GM19397 (cell line): ENCODE measurements at regions not wholly inside any gene's neighbourhood (a gene's known extent, or its start where the extent isn't known, plus 50 kb on each side); places are given as distances from the start of the nearest gene placed in this dataset.

Experiments used
- ATAC-seq: cut with Tn5 transposase; IDR thresholded peaks from one replicate; pipeline ENCODE4 v1.9.1; 2021; ENCODE audit warnings: mild to moderate bottlenecking, moderate library complexity; ENCODE audit not compliant: unreplicated experiment

DNA sequence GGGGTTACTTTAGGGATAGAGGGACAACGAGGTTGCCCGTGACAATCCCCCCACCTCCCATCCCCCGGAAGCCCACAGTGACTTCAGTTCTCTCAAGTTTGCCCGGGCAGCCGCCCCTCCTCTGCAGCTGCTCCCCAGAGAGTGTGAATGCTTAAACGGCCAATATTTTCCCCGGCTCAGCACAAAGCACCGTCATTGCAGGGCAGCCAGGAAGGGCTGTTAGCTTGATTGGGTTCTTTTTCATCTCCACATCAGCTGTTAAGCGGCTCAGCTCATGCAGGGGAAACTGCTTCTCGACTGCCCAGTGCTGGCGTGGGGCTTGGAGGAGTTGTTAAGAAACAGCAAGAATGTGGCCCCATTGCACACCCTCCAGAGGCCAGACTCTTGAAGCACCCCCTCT, 120.5 kb upstream of the NCOR2 start:
- ATAC-seq, result no peak

DNA sequence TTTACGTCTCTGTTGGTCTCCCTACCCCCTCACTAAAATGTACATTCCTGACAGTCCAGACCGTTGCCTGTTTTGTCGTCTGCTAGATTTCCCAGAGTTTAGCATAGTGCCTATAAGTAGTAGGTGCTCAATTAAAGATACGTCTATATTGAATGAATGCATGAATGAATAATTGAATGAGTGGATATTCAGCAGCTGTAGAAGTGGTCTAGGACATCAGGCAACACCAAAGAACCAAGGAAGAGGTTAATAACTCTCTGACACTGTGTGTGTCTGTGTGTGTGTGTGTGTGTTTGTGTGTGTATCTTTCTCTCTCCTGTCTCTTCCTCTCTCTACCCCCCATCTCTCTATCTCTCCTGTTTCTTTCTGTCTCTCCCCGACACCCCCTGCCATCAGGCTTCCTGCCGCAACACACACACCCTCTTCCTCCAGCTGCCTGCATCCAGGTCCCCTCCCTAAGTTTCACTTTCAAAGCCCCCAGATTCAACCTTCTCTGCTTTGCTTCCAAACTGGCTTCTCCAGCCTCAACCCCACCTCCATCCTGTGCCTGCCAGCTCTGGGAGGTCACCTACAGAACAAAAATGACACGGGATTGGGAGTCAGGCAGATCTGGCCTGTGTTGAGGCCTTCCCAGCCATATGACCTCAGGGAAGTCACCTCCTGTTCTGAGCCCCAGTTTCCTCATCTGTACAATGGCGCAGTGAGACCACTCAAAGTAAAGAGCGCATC, 119.9 kb upstream of the NCOR2 start:
- ATAC-seq, result no peak

- ATAC-seq, result no peak
Measured at GRCh38 chr12:124686370-124687173, 119.2 kb upstream of the NCOR2 start.

DNA sequence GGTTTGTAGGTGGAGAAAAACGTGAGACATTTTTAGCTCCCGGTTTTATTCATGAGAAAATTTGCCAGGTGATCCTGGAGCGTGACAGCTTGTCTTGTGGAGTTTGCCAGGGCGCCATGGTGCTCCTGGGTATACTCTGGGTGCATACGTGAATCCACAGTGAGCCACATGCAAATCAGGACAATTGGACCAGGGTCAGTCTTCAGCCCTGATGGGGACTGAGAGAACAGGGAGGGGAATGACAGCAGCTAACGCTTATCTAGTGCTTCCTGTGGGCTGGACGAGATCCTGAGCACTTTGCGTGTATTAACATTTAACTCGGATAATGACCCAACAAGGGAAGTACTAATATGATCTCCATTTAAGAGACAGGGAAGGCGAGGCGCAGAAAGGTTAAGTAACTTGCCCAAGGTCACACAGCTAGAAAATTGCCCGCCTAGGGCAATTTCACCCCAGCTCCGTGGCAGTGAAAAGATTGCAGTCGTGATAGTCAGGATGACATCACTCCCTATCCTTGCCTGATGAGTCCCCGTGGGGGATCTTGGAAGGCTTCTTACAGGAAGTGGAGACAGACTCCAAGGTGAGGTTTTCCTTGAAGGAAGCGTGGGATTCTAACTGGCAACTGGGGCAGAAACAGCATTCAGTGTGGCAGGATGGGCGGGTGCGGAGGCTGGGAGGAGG, 118.4 kb upstream of the NCOR2 start:
- no peak for ATAC-seq

- no peak for ATAC-seq
Measured at GRCh38 chr12:124684971-124685688, 117.7 kb upstream of the NCOR2 start.

GRCh38 chr12:124684496-124684895, 117.1 kb upstream of the NCOR2 start:
- ATAC-seq, result no peak

DNA sequence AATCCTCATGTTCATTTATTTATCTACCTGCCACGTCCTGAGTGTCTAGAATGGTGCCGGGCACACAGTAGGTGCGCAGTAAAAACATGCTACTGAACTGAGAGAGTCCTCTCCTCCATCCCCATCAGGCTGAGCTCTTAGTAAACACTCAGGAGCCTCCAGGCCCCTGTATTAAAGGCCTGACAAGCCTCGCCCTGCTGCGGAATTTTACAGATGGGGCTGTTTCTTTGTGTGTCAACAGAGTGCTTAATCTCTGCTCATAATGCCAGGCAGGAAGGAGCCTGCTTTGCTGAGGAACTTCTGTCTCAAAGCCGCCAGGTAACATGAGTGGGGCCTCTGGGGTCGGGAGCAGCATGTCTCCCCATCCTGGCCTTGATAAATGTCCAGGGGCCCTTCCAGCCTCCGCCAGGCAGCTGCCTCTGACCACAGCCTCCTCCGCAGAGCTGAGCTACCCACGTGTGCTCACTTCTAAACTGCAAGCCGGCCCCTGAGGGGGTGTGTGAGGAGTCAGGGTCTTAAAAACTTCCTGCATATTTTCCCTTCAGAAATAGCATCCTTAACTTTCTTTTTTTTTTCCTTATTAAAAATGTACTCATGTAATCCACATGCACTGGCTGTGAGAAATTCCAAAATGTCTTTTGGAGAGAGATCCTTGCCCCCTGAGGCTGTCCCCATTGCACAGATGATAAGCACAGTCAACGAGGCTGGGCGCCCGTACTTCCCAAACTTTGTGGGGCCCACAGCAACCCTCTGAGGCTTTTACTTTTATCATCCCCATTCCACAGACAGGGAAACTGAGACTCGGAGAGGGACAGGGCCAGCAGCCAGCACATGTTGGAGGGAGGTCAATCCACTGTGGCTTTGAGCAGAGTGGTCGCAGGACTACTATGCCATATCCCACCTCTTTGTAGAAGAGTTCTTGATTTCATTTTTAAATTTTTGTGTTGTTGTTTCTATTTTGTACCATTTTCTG, 116.0 kb upstream of the NCOR2 start:
- no peak for ATAC-seq

- no peak for ATAC-seq
Measured at GRCh38 chr12:124682425-124683151, 115.2 kb upstream of the NCOR2 start.

DNA sequence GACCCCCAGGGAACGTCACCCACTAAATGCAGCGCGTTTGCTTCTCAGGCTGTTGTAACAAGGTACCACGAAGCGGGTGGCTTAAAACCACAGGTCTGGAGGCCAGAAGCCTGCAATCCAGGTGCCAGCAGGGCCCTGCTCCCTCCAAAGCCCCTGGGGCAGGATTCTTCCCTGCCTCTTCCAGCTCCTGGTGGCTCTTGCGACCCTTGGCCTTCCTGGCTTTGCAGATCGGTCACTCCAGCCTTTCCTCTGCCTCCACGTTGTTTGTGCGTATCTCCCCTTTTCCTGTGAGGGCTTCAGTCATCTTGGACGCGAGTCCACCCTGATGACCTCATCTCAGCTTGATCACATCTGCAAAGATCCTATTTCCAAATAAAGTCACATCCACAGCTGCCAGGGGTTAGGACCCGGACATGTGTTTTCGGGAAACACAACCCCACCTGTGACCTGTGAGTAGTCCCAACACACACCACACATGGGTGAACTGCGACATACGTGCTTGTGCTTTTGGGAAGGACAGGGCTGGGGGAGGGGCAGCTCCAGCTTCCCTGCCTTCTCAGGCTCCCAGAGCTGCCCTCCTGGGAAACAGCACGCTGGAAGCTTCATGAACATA, 114.5 kb upstream of the NCOR2 start:
- ATAC-seq, result no peak

DNA sequence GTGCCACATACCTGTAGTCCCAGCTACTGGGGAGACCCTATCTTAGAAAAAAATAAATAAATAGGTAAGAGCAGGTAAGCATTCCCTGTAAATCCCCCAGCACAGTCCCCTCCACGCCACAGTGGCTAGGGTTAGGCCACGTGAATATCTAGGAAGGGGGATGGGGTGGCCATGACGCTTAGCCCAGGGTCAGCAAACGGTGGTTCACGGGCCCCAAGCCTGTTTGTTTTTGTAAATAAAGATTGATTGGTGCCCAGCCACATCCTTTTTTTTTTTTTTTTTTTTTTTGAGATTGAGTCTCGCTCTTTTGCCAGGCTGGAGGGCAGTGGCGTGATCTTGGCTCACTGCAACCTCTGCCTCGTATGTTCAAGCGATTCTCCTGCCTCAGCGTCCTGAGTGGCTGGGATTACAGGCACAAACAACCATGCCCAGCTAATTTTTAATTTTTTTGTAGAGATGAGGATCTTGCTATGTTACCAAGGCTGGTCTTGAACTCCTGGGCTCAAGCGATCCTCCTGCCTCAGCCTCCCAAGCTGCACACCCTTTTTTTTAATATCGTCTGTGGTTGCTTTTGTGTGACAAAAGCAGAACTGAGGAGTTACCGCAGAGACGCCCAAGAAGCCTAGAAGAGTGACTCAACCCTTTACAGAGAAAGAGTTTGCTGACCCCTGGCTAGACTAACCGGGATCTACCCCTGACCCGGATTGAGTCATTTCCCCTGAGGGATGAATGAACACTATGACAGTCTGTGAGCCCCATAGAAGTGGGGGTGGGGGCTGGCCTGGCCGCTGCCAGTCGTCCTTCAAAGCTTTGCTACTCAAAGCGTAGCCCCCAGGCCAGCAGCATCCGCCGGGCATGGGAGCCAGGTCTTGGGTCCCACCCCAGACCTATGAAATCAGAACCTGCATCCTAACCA, 113.7 kb upstream of the NCOR2 start:
- ATAC-seq, result no peak

DNA sequence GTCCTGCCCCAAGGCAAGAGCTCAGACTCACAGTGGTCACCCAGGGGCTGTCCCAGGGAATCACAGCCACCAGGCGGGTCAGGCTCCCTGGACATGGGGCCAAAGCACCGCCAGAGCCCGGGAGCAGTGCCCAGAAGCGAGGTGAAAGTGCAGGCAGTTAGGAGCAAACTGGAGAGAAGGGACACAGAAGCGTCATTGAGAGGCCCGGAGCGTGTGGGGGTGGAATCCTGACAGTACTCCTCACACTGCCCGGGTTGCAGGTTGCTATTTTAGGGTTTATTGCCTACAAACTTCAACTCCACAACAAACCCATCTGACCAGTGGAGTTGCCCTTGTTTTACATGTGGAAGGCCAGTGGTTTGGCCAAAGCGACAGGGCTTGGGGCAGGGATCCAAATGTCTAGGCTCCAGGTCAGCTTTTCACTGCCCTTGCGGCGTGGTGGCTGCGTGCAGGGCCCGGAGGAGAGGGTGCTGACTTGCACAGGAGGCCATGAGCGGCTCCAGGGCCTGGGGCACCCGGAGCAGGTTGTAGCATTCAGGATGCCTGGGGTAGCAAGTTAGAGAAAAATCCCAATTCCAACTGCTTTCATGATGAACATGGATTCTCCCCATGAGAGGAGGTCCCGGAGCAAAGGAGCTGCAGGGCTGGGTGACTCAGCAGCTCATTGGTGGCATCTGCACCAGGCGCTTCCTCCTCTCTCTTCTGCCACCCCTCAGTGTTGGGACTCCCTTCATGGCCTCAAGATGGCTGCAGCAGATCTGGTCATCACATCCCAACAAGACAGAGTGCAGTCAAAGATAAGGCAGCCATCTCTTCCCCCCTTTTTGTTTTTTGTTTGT, 112.3 kb upstream of the NCOR2 start:
- no peak for ATAC-seq

GRCh38 chr12:124679047-124679446, 111.6 kb upstream of the NCOR2 start:
- ATAC-seq, result no peak

- no peak for ATAC-seq
Measured at GRCh38 chr12:124678421-124678893, 111.0 kb upstream of the NCOR2 start.

DNA sequence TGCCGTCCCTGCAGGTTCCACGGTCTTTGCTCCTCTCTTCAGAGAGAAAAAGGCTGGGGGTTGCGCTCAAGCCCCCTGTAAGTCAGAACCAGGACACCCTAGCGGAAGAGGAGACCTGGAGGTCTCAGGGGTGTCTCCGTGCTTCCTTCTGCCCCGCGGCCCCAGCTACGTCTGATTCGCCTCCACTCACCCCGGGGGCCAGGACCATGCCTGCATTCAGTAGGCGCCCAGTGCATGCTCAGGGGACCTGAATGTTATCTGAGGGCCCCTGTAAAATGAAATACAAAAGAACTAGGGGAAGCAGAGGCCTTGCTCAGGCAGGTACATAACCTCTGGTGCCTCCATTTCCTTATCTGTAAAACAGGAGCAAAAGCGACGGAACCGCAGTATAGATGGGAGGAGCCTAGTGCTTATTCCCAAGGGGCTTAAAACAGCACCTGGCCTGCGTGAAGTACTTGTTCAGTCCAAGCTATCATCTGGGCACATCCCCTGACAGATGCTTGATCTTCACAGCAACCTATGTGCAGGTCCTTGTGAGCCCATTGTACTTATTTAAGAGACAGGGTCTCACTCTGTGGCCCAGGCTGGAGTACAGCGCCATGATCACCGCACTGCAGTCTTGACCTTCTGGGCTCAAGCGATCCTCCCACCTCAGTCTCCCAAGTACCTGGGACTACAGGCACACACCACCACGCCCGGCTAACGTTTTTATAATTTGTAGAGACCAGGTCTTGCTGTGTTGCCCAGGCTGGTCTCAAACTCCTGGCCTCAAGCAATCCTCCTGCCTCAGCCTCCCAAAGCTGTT, 110.3 kb upstream of the NCOR2 start:
- no peak for ATAC-seq

DNA sequence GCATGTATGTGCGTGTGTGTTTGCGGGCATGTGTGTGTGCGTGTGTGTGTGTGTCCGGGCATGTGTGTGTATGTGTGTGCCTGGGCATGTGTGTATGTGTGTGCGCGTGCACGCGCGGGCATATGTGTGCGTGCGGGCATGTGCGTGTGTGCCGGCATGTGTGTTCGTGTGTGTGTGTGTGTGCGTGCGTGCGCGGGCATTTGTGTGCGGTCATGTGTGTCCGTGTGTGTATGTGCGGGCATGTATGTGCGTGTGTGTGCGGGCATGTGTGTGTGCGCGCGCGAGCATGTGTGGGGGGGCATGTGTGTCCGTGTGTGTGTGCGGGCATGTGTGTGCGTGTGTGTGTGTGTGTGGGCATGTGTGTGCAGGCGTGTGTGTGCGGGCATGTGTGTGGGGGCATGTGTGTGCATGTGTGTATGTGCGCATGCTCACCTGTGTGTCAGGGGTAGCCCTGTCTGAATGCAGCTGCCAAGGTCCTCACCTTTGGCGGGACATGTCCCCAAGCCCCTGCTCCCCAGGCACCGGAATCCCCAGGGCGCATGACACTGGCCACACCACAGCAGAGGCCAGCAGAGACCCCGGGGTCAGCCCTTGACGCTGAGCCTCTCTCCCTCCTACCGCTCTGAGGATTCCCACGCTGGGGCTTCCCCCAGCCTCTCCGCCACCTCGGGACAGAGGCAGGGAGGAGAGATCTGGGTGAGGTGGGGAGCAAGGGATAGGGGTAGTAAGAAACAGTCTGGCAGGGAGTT, 109.5 kb upstream of the NCOR2 start:
- no peak for ATAC-seq
